Spleen (tissue), 7 donors: ENCODE measurements at regions not wholly inside any gene's neighbourhood (a gene's known extent, or its start where the extent isn't known, plus 50 kb on each side); places are given as distances from the start of the nearest gene placed in this dataset.

Experiments
- CTCF ChIP-seq, 11 experiments: fragments of 200-600 bp in 7 of 11; fragments of 450-650 bp in 4 of 11; sonication (generic) in 4 of 11; IDR thresholded peaks in 8 of 11; conservative IDR thresholded peaks in 3 of 11; 1 replicate in 7 of 11; 2 replicates in 4 of 11; pipeline versions ENCODE4 v1.4.0 to v1.8.0; 2016 to 2021; ENCODE audit warnings: antibody characterized with exemption in 11 of 11, inconsistent platforms in 4 of 11, mild to moderate bottlenecking in 1 of 11
- POLR2A ChIP-seq, 3 donors: fragments of 450-650 bp; IDR thresholded peaks; one replicate each; pipeline ENCODE4 v1.5.1; 2017; ENCODE audit warnings: antibody characterized with exemption in 3 of 3, mild to moderate bottlenecking in 1 of 3
- POLR2AphosphoS5 ChIP-seq, 3 donors: sonication (generic); formaldehyde crosslinking; IDR thresholded peaks; one replicate each; pipeline ENCODE4 v1.5.1; 2017; ENCODE audit warnings: antibody characterized with exemption in 3 of 3
- donor health status: DM: no; HTN: no; CAD: no; lungs with moderate emphysema.
- donor health status: DM: no; HTN: no; CAD: no.
- donor health status: DM: no; HTN: no; CAD: no.

GRCh38 chr15:83339396-83339795 lies 54.9 kb upstream of the BNC1 start:
- no peak for TF ChIP-seq CTCF (IDR thresholded peaks at IDR 0.05 in 8 of 11, conservative IDR thresholded peaks at IDR 0.05 in 3 of 11)
- no peak for TF ChIP-seq POLR2A (IDR thresholded peaks at IDR 0.05)
- no peak for TF ChIP-seq POLR2AphosphoS5 (IDR thresholded peaks at IDR 0.05)
